ENCODE measurements at regions not wholly inside any gene's neighbourhood (a gene's known extent, or its start where the extent isn't known, plus 50 kb on each side); places are given as distances from the start of the nearest gene placed in this dataset.
"Not testable (repeated sequence)": the region's sequence is repeated elsewhere in the genome, so short reads cannot be mapped to it uniquely, and the experiment has no call there.

GRCh38 chr1:29607236-29607635 lies 370.9 kb downstream of the PTPRU start:
- no peak for DNase-seq
- TF ChIP-seq CTCF (IDR thresholded peaks at IDR 0.05; ENCODE audit: low read depth, low read length): no peak
- Histone ChIP-seq H3K4me3 (ENCODE audit: low read depth, low read length) (no peak overlapping the region), H3K9me3 (ENCODE audit: severe bottlenecking) (peaks cover 10% of the 10 kb centered on the region), H3K27me3 (ENCODE audit: insufficient read depth, low read depth, severe bottlenecking) (no peaks in the 10 kb centered on the region), H3K27ac (no peak overlapping the region), H3K36me3 (no peaks in the 10 kb centered on the region)

- not testable (repeated sequence) for H3K4me3 ChIP-seq (ENCODE audit: low read depth, low read length); H3K9me3 ChIP-seq (ENCODE audit: severe bottlenecking); H3K27me3 ChIP-seq (ENCODE audit: insufficient read depth, low read depth, severe bottlenecking); H3K27ac ChIP-seq; DNase-seq; H3K36me3 ChIP-seq
These were observed 368.5 kb downstream of the PTPRU start for GRCh38 chr1:29604796-29605195.

- Histone ChIP-seq H3K4me3 (ENCODE audit: low read depth, low read length) (no peak overlapping the region), H3K27ac (no peak overlapping the region), H3K9me3 (ENCODE audit: severe bottlenecking) (peaks cover 10% of the 10 kb centered on the region), H3K36me3 (no peaks in the 10 kb centered on the region), H3K27me3 (ENCODE audit: insufficient read depth, low read depth, severe bottlenecking) (no peaks in the 10 kb centered on the region)
- DNase-seq: no peak
- no peak for TF ChIP-seq CTCF (IDR thresholded peaks at IDR 0.05; ENCODE audit: low read depth, low read length)
These were observed 367.3 kb downstream of the PTPRU start for GRCh38 chr1:29603622-29604021.

- no peaks in the 10 kb centered on the region for H3K36me3 ChIP-seq
- DNase-seq: no peak
- H3K27ac ChIP-seq: no peak overlapping the region
- no peaks in the 10 kb centered on the region for H3K27me3 ChIP-seq (ENCODE audit: insufficient read depth, low read depth, severe bottlenecking)
- H3K4me3 ChIP-seq (ENCODE audit: low read depth, low read length): no peak overlapping the region
- no peak for TF ChIP-seq CTCF (IDR thresholded peaks at IDR 0.05; ENCODE audit: low read depth, low read length)
- H3K9me3 ChIP-seq (ENCODE audit: severe bottlenecking): peaks cover 2% of the 10 kb centered on the region
These were observed 365.9 kb downstream of the PTPRU start for GRCh38 chr1:29602203-29602602.

GRCh38 chr1:29601021-29601420 lies 364.7 kb downstream of the PTPRU start:
- Histone ChIP-seq H3K9me3 (ENCODE audit: severe bottlenecking) (no peaks in the 10 kb centered on the region), H3K4me3 (ENCODE audit: low read depth, low read length) (no peak overlapping the region), H3K27me3 (ENCODE audit: insufficient read depth, low read depth, severe bottlenecking) (no peaks in the 10 kb centered on the region), H3K36me3 (no peaks in the 10 kb centered on the region), H3K27ac (no peak overlapping the region)
- DNase-seq: no peak
- no peak for TF ChIP-seq CTCF (IDR thresholded peaks at IDR 0.05; ENCODE audit: low read depth, low read length)

GRCh38 chr1:29599826-29600225 lies 363.5 kb downstream of the PTPRU start:
- Histone ChIP-seq H3K4me3 (ENCODE audit: low read depth, low read length) (no peak overlapping the region), H3K36me3 (no peaks in the 10 kb centered on the region), H3K9me3 (ENCODE audit: severe bottlenecking) (no peaks in the 10 kb centered on the region), H3K27ac (no peak overlapping the region), H3K27me3 (ENCODE audit: insufficient read depth, low read depth, severe bottlenecking) (no peaks in the 10 kb centered on the region)
- DNase-seq: no peak
- TF ChIP-seq CTCF (IDR thresholded peaks at IDR 0.05; ENCODE audit: low read depth, low read length): no peak
